ENCODE measurements at regions not wholly inside any gene's neighbourhood (a gene's known extent, or its start where the extent isn't known, plus 50 kb on each side); places are given as distances from the start of the nearest gene placed in this dataset.
"Not testable (repeated sequence)": the region's sequence is repeated elsewhere in the genome, so short reads cannot be mapped to it uniquely, and the experiment has no call there.

DNA sequence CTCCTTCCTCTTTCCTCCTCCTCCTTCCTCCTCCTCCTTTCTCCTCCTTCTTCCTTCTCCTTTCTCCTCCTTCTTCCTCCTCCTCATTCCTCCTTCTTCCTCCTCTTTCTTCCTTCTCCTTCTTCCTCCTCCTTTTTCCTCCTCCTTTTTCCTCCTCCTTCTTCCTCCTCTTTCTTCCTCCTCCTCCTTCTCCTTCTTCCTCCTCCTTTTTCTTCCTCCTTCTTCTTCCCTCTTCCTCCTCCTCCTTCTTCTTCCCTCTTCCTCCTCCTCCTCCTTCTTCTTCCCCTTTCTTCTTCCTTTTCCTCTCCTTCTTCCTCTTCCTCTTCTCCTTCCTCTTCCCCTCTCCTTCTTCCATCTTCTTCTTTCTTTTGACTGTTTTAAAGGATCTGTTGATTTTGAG lies 538.8 kb downstream of the TMEM38B start:
- Mint-ChIP-seq H3K27me3 (ENCODE audit: unreplicated experiment) (peaks cover 31% of the 10 kb centered on the region), H3K27ac (ENCODE audit: unreplicated experiment) (no peak overlapping the region), H3K4me3 (ENCODE audit: unreplicated experiment) (no peak overlapping the region), H3K36me3 (ENCODE audit: unreplicated experiment) (no peaks in the 10 kb centered on the region), H3K4me1 (ENCODE audit: unreplicated experiment) (no peaks in the 10 kb centered on the region), H3K9me3 (ENCODE audit: unreplicated experiment) (no peaks in the 10 kb centered on the region)
- TF ChIP-seq, protein P1, sequence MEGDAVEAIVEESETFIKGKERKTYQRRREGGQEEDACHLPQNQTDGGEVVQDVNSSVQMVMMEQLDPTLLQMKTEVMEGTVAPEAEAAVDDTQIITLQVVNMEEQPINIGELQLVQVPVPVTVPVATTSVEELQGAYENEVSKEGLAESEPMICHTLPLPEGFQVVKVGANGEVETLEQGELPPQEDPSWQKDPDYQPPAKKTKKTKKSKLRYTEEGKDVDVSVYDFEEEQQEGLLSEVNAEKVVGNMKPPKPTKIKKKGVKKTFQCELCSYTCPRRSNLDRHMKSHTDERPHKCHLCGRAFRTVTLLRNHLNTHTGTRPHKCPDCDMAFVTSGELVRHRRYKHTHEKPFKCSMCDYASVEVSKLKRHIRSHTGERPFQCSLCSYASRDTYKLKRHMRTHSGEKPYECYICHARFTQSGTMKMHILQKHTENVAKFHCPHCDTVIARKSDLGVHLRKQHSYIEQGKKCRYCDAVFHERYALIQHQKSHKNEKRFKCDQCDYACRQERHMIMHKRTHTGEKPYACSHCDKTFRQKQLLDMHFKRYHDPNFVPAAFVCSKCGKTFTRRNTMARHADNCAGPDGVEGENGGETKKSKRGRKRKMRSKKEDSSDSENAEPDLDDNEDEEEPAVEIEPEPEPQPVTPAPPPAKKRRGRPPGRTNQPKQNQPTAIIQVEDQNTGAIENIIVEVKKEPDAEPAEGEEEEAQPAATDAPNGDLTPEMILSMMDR (IDR thresholded peaks at IDR 0.05): no peak
- DNase-seq (ENCODE audit: extremely low spot score, unreplicated experiment): no peak

DNA sequence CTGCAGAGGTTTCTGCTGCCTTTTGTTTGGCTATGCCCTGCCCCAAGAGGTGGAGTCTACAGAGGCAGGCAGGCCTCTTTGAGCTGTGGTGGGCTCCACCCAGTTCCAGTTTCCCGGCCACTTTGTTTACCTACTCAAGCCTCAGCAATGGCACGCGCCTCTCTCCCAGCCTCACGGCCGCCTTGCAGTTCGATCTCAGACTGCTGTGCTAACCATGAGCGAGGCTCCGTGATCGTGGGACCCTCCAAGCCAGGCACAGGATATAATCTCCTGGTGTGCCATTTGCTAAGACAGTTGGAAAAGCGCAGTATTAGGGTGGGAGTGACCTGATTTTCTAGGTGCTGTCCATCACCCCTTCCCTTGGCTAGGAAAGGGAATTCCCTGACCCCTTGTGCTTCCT lies 566.6 kb downstream of the TMEM38B start:
- H3K4me3 Mint-ChIP-seq (ENCODE audit: unreplicated experiment); H3K4me1 Mint-ChIP-seq (ENCODE audit: unreplicated experiment); H3K27me3 Mint-ChIP-seq (ENCODE audit: unreplicated experiment); H3K36me3 Mint-ChIP-seq (ENCODE audit: unreplicated experiment); H3K27ac Mint-ChIP-seq (ENCODE audit: unreplicated experiment); DNase-seq (ENCODE audit: extremely low spot score, unreplicated experiment): not testable (repeated sequence)
- peaks cover 30% of the 10 kb centered on the region for H3K9me3 Mint-ChIP-seq (ENCODE audit: unreplicated experiment)

DNA sequence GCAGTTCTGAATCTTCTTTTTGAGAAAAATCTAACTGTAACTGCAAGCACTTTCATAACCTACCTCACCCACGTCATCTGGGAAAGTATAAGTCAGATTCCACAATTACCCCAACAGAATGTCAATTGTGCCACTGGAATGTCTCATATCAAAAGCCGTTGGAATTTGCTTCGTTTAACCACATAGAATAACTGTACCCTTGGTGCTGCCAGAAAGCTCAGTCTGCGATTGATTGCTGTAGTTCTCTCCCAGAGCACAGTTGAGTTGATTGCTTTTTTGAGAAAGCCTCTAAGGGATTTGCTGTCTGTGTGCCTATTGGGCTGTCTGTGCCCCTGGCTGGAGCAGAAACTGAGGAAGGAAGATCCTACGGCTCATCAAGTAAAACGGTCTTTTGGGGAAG lies 583.6 kb downstream of the TMEM38B start:
- Mint-ChIP-seq H3K4me1 (ENCODE audit: unreplicated experiment) (no peaks in the 10 kb centered on the region), H3K9me3 (ENCODE audit: unreplicated experiment) (peaks cover 17% of the 10 kb centered on the region), H3K4me3 (ENCODE audit: unreplicated experiment) (no peak overlapping the region), H3K27me3 (ENCODE audit: unreplicated experiment) (peaks cover 8% of the 10 kb centered on the region), H3K36me3 (ENCODE audit: unreplicated experiment) (no peaks in the 10 kb centered on the region), H3K27ac (ENCODE audit: unreplicated experiment) (no peak overlapping the region)
- no peak for DNase-seq (ENCODE audit: extremely low spot score, unreplicated experiment)
- TF ChIP-seq, protein P1 (IDR thresholded peaks at IDR 0.05): no peak

DNA sequence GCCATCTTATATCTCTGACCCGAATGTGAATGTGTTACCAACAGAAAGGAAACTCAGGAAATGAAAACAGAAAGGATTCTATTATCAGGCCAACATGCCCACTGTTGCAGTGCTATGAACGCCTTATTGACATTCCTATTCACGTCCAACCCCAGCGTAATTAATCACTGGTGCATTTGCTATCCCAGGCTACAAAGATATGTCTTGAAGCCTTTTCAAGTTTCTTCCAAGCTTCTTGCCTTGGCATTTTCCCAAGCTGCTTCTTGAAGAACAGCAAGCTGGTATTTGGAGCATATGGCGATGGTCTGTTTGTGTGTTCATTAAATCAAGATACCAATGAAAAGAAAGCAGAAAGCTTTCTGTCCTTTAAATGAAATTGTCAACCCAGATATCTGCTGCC lies 579.2 kb upstream of the ZNF462 start:
- Mint-ChIP-seq H3K9me3 (ENCODE audit: unreplicated experiment) (peaks cover 7% of the 10 kb centered on the region), H3K4me3 (ENCODE audit: unreplicated experiment) (no peak overlapping the region), H3K36me3 (ENCODE audit: unreplicated experiment) (no peaks in the 10 kb centered on the region), H3K4me1 (ENCODE audit: unreplicated experiment) (peaks cover 10% of the 10 kb centered on the region), H3K27ac (ENCODE audit: unreplicated experiment) (no peak overlapping the region), H3K27me3 (ENCODE audit: unreplicated experiment) (peaks cover 9% of the 10 kb centered on the region)
- no peak for DNase-seq (ENCODE audit: extremely low spot score, unreplicated experiment)
- TF ChIP-seq, protein P1 (IDR thresholded peaks at IDR 0.05): no peak

DNA sequence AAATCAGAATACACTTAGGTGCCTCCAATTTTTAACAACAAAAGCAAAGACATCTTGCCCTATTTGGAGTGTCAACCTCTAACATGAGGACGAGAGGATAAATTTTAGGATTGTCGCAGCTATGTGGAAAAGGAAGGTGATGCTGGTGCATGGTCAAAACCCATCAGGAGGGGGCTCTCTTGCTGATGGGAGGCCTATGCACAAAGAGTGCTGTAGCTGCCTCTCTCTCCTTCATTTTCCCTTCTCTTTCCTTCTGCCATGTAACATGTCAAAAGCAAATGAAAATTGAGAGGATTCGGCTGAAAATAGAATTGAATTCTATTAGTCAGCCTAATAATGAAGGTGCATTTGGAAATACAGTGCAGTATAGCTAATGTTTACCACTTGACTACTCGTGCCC lies 578.7 kb upstream of the ZNF462 start:
- H3K4me1 Mint-ChIP-seq (ENCODE audit: unreplicated experiment): peaks cover 10% of the 10 kb centered on the region
- no peaks in the 10 kb centered on the region for H3K36me3 Mint-ChIP-seq (ENCODE audit: unreplicated experiment)
- TF ChIP-seq, protein P1 (IDR thresholded peaks at IDR 0.05): peak; percentile 34
- peaks cover 7% of the 10 kb centered on the region for H3K9me3 Mint-ChIP-seq (ENCODE audit: unreplicated experiment)
- DNase-seq (ENCODE audit: extremely low spot score, unreplicated experiment): no peak
- H3K4me3 Mint-ChIP-seq (ENCODE audit: unreplicated experiment): no peak overlapping the region
- no peak overlapping the region for H3K27ac Mint-ChIP-seq (ENCODE audit: unreplicated experiment)
- peaks cover 12% of the 10 kb centered on the region for H3K27me3 Mint-ChIP-seq (ENCODE audit: unreplicated experiment)

DNA sequence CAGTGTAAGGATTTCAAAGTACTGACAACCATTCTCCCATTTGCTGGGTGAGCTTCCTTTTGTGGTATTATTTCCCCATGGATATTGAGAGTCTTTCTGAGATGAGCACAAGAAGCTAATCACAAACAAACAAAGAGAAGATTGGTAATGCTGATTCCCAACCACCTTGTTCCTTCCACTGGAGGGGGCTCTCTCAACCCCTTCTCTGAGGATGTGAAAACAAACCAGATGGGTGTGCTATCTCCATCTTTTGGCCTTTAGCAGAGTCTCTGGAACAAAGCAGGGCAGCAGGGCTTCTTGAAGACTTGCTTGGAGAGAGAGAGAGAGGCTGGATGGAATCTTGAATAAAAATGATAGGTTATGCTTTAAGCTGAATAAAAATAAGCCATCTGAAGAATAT lies 576.7 kb upstream of the ZNF462 start:
- TF ChIP-seq, protein P1 (IDR thresholded peaks at IDR 0.05): peak; percentile 36
- Mint-ChIP-seq H3K4me1 (ENCODE audit: unreplicated experiment) (peaks cover 10% of the 10 kb centered on the region), H3K9me3 (ENCODE audit: unreplicated experiment) (no peaks in the 10 kb centered on the region), H3K27ac (ENCODE audit: unreplicated experiment) (no peak overlapping the region), H3K4me3 (ENCODE audit: unreplicated experiment) (no peak overlapping the region), H3K27me3 (ENCODE audit: unreplicated experiment) (peaks cover 12% of the 10 kb centered on the region), H3K36me3 (ENCODE audit: unreplicated experiment) (no peaks in the 10 kb centered on the region)
- no peak for DNase-seq (ENCODE audit: extremely low spot score, unreplicated experiment)

Measured in osteocyte (in vitro differentiated cells).